Choroid plexus epithelial cell (primary cell): ENCODE measurements at regions not wholly inside any gene's neighbourhood (a gene's known extent, or its start where the extent isn't known, plus 50 kb on each side); places are given as distances from the start of the nearest gene placed in this dataset.
"Not testable (repeated sequence)": the region's sequence is repeated elsewhere in the genome, so short reads cannot be mapped to it uniquely, and the experiment has no call there.

Experiments
- DNase-seq: peaks from one replicate; pipeline ENCODE4 v3.0.0-alpha.2; 2010; ENCODE audit warnings: low read depth
- H3K4me3 ChIP-seq: 2 replicates; pipeline ENCODE4 v1.5.1; 2011; ENCODE audit warnings: low read depth, mild to moderate bottlenecking, control low read depth, low read length, moderate library complexity
- CTCF ChIP-seq: conservative IDR thresholded peaks from 2 replicates; pipeline ENCODE4 v1.5.1; 2011; ENCODE audit warnings: low read depth, mild to moderate bottlenecking, control low read depth, inconsistent platforms, low read length, moderate library complexity

- DNase-seq, H3K4me3 ChIP-seq: not testable (repeated sequence)
Observed at GRCh38 chr20:17891131-17891530, 77.5 kb downstream of the SNX5 start.

- no peak for TF ChIP-seq CTCF
Observed at GRCh38 chr20:17890330-17890729, 78.3 kb downstream of the SNX5 start.

GRCh38 chr20:17889226-17889625, 79.4 kb downstream of the SNX5 start:
- no peak for DNase-seq
- peak; percentile 29 for TF ChIP-seq CTCF

More at GRCh38 chr20:17890330-17890729, 78.3 kb downstream of the SNX5 start:
- no peak for DNase-seq
- H3K4me3 ChIP-seq: no peak overlapping the region

GRCh38 chr20:17888044-17888443, 80.5 kb downstream of the SNX5 start:
- no peak for DNase-seq
- H3K4me3 ChIP-seq: no peak overlapping the region
- no peak for TF ChIP-seq CTCF

More at GRCh38 chr20:17889226-17889625, 79.4 kb downstream of the SNX5 start:
- H3K4me3 ChIP-seq: no peak overlapping the region

GRCh38 chr20:17887331-17888030, 81.1 kb downstream of the SNX5 start:
- DNase-seq: no peak
- H3K4me3 ChIP-seq: no peak overlapping the region
- TF ChIP-seq CTCF: no peak

- DNase-seq: no peak
- H3K4me3 ChIP-seq: no peak overlapping the region
- no peak for TF ChIP-seq CTCF
Observed at GRCh38 chr20:17885544-17885943, 83.0 kb downstream of the SNX5 start.

- H3K4me3 ChIP-seq: no peak overlapping the region
- no peak for TF ChIP-seq CTCF
Observed at GRCh38 chr20:17885076-17885475, 83.5 kb downstream of the SNX5 start.

More at GRCh38 chr20:17885076-17885475, 83.5 kb downstream of the SNX5 start:
- no peak for DNase-seq
